ENCODE measurements at regions not wholly inside any gene's neighbourhood (a gene's known extent, or its start where the extent isn't known, plus 50 kb on each side); places are given as distances from the start of the nearest gene placed in this dataset.

- TF ChIP-seq CTCF (IDR thresholded peaks at IDR 0.05) (no peak), POLR2A (IDR thresholded peaks at IDR 0.05) (no peak)
These were observed 376.3 kb downstream of the GPD2 start for GRCh38 chr2:156812496-156812895.

All from testis (tissue), 2 donors.